IPS-20b (cell line): ENCODE measurements at regions not wholly inside any gene's neighbourhood (a gene's known extent, or its start where the extent isn't known, plus 50 kb on each side); places are given as distances from the start of the nearest gene placed in this dataset.

Experiments used
- H3K27ac ChIP-seq: one replicate; pipeline ENCODE4 v1.5.1; 2013; ENCODE audit warnings: low read length
- H3K27me3 ChIP-seq: 2 replicates; pipeline ENCODE4 v1.6.1; 2013; ENCODE audit warnings: mild to moderate bottlenecking, low read length, inconsistent platforms; ENCODE audit not compliant: insufficient read depth
- H3K36me3 ChIP-seq: 2 replicates; pipeline ENCODE4 v1.6.1; 2013; ENCODE audit warnings: low read depth, mild to moderate bottlenecking, inconsistent platforms, low read length, moderate library complexity; ENCODE audit not compliant: insufficient read depth
- H3K4me1 ChIP-seq: 2 replicates; pipeline ENCODE4 v1.6.1; 2013; ENCODE audit warnings: mild to moderate bottlenecking, control low read depth, inconsistent platforms, low read length, moderate library complexity; ENCODE audit not compliant: insufficient read depth
- H3K4me3 ChIP-seq: 2 replicates; pipeline ENCODE4 v1.5.1; 2013; ENCODE audit warnings: mild to moderate bottlenecking, low read length, inconsistent platforms
- H3K9ac ChIP-seq: 2 replicates; pipeline ENCODE4 v1.6.1; 2013; ENCODE audit warnings: low read depth, mild to moderate bottlenecking, inconsistent platforms, low read length, moderate library complexity
- H3K9me3 ChIP-seq: 2 replicates; pipeline ENCODE4 v1.6.1; 2013; ENCODE audit warnings: mild to moderate bottlenecking, low read depth, low read length, inconsistent platforms; ENCODE audit not compliant: insufficient read depth

DNA sequence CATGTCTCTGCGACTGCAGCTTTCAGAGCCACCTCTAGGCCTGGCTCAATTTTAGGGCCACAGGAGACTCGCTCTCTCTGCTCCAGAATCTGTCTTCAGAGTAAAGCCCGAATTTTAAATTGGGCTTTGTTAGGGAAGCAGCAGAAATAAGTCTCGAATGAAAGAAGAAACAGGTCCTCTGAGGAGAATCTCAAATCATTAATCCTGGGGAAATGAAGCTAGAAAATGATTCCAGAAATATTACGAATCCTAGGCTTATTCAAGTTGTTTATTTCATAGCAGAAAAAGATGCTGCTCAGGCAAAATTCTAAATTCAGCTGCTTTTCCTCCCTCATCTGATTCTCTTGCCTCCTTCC, 114.2 kb upstream of the THBS1 start:
- Histone ChIP-seq H3K27me3 (no peaks in the 10 kb centered on the region), H3K36me3 (no peaks in the 10 kb centered on the region), H3K9me3 (no peaks in the 10 kb centered on the region; the same call in 1 of the 2 replicates), H3K4me3 (no peak overlapping the region), H3K9ac (no peak overlapping the region), H3K4me1 (no peaks in the 10 kb centered on the region), H3K27ac (no peak overlapping the region)

DNA sequence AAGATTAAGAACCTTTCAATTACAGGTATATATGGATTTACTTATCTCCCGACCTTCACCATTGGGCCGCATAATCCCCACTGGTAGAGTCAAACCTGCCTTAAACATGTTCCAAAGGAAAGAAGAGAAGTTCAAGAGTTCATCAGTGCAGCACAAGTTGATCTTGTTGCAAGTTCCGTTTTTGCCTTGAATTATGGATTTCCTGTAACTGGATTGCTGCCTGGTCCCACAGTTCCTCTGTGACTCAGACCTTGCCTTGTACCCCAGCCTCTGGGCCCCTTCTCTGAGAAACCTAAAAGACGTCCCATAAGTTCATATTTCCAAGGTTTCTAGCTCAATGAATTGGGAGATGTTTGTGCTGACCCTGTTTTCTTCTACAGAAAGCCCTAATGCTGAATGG, 112.5 kb upstream of the THBS1 start:
- no peak overlapping the region for H3K27ac ChIP-seq
- H3K36me3 ChIP-seq, result no peaks in the 10 kb centered on the region
- no peaks in the 10 kb centered on the region; the same call in 1 of the 2 replicates for H3K9me3 ChIP-seq
- H3K9ac ChIP-seq, result no peak overlapping the region
- no peaks in the 10 kb centered on the region for H3K4me1 ChIP-seq
- H3K4me3 ChIP-seq, result no peak overlapping the region
- H3K27me3 ChIP-seq, result no peaks in the 10 kb centered on the region

GRCh38 chr15:39468828-39469227, 112.1 kb upstream of the THBS1 start:
- Histone ChIP-seq H3K4me3 (no peak overlapping the region), H3K36me3 (no peaks in the 10 kb centered on the region), H3K27ac (no peak overlapping the region), H3K27me3 (no peaks in the 10 kb centered on the region), H3K4me1 (no peaks in the 10 kb centered on the region), H3K9me3 (no peaks in the 10 kb centered on the region; the same call in 1 of the 2 replicates), H3K9ac (no peak overlapping the region)

- no peak overlapping the region for H3K9ac ChIP-seq
- H3K9me3 ChIP-seq, result no peaks in the 10 kb centered on the region
- no peaks in the 10 kb centered on the region for H3K36me3 ChIP-seq
- no peak overlapping the region for H3K4me3 ChIP-seq
- H3K27ac ChIP-seq, result no peak overlapping the region
- no peaks in the 10 kb centered on the region for H3K27me3 ChIP-seq
- H3K4me1 ChIP-seq, result no peaks in the 10 kb centered on the region
These were observed 108.9 kb upstream of the THBS1 start for GRCh38 chr15:39471785-39472574.

GRCh38 chr15:39472621-39473297, 108.1 kb upstream of the THBS1 start:
- H3K27ac ChIP-seq, result no peak overlapping the region
- H3K4me3 ChIP-seq, result no peak overlapping the region

DNA sequence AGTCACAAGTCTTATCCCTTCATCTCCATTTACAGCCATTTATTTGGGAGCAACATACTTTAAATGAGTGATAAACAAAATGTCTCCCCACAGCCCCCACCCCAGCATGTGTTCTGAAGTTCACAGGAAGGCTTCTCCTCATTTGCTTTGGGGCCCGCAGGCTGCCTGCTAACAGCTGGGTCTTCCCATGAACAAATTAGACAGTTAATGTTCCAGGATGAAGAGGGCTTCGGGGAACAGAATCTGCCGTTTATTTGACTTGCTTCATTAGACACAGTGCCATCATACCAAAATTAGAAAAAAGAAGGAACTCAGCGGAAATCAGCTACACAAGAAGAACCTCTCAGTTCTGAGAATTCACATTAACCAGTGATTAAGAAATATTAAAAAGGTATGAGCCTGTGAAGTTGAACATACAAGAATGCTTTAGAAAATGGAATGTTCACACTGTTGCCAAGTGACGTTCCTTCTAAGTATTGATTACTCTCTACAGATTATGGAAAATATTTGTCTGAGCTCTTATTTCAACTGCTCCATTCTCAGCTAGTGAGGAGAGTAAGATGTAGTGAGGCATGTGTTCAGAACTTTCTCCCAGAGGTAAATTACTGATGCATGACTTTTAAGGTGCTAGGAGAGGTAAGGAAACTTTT, 107.5 kb upstream of the THBS1 start:
- Histone ChIP-seq H3K9me3 (no peaks in the 10 kb centered on the region), H3K27me3 (no peaks in the 10 kb centered on the region), H3K27ac (no peak overlapping the region), H3K36me3 (no peaks in the 10 kb centered on the region), H3K4me3 (no peak overlapping the region), H3K9ac (no peak overlapping the region), H3K4me1 (no peaks in the 10 kb centered on the region)

More at GRCh38 chr15:39472621-39473297, 108.1 kb upstream of the THBS1 start:
- no peaks in the 10 kb centered on the region for H3K9me3 ChIP-seq
- H3K36me3 ChIP-seq, result no peaks in the 10 kb centered on the region
- no peaks in the 10 kb centered on the region for H3K27me3 ChIP-seq
- H3K4me1 ChIP-seq, result no peaks in the 10 kb centered on the region
- no peak overlapping the region for H3K9ac ChIP-seq

DNA sequence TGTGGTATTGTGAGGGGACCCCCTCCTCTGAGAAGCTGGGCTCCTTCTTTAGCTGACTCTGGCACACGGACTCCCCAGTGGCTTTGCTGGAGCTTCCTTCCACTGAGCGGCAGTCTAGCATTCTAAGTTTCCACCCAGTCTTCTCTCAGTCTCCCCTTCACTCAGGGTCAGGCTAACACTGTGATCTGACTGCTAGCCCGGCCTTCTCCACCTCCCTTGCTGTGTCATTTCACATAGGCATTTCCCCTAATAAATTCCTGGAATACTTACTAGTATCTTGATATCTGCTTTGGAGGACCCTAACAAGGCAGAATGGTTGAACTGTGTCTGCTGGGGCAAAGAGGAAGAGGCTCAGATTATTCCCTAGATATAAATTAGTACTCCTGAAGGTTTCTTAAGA, 106.2 kb upstream of the THBS1 start:
- Histone ChIP-seq H3K27ac (no peak overlapping the region), H3K9me3 (no peaks in the 10 kb centered on the region), H3K27me3 (no peaks in the 10 kb centered on the region), H3K9ac (no peak overlapping the region), H3K4me1 (no peaks in the 10 kb centered on the region), H3K4me3 (no peak overlapping the region), H3K36me3 (no peaks in the 10 kb centered on the region)

DNA sequence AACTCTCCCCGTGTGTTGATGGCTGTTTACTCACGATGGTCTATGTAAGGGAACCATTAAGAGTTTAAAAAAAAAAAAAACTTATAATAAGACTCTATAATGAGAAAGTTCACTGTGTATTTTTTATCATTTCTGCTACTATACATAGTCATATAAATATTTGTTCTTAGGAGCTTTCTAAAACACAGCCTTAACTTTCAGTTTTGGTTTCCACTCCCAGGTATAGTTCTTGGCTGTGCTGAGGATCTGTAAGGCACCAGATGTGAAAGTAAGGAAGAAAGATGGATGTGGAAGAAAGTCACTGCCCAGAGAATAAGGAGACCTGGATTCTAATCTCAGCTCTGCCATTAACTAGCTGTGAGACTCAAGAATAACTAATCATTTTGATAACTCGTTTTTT, 101.9 kb upstream of the THBS1 start:
- Histone ChIP-seq H3K9me3 (no peaks in the 10 kb centered on the region), H3K4me3 (no peak overlapping the region), H3K36me3 (no peaks in the 10 kb centered on the region), H3K9ac (no peak overlapping the region), H3K27ac (no peak overlapping the region), H3K4me1 (no peaks in the 10 kb centered on the region), H3K27me3 (no peaks in the 10 kb centered on the region)

DNA sequence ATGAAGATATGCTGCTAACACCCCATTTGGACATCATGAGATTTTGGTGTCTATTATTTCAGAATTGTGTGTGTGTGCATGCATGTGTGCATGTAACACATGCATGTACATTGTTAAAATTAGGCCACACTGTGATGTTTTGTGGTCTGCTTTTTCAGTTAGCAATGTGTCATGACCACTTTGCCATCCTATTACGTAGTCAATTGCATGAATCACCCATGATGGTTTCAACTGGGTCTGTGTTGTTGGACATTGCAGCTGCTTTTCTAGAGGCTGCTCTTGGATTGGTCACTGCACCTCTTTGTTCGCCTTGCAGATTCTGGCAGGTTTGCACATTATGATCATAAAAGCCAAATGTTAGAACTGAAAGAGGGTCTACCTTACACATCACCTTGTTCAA, 101.0 kb upstream of the THBS1 start:
- H3K9me3 ChIP-seq, result no peaks in the 10 kb centered on the region
- H3K27me3 ChIP-seq, result no peaks in the 10 kb centered on the region
- no peak overlapping the region for H3K27ac ChIP-seq
- H3K4me1 ChIP-seq, result no peaks in the 10 kb centered on the region
- H3K9ac ChIP-seq, result no peak overlapping the region
- H3K36me3 ChIP-seq, result no peaks in the 10 kb centered on the region
- H3K4me3 ChIP-seq, result no peak overlapping the region

GRCh38 chr15:39482459-39482858, 98.4 kb upstream of the THBS1 start:
- H3K9ac ChIP-seq, result no peak overlapping the region
- H3K36me3 ChIP-seq, result no peaks in the 10 kb centered on the region
- no peak overlapping the region for H3K27ac ChIP-seq
- no peaks in the 10 kb centered on the region for H3K27me3 ChIP-seq
- H3K4me1 ChIP-seq, result no peaks in the 10 kb centered on the region
- no peak overlapping the region for H3K4me3 ChIP-seq
- no peaks in the 10 kb centered on the region for H3K9me3 ChIP-seq

DNA sequence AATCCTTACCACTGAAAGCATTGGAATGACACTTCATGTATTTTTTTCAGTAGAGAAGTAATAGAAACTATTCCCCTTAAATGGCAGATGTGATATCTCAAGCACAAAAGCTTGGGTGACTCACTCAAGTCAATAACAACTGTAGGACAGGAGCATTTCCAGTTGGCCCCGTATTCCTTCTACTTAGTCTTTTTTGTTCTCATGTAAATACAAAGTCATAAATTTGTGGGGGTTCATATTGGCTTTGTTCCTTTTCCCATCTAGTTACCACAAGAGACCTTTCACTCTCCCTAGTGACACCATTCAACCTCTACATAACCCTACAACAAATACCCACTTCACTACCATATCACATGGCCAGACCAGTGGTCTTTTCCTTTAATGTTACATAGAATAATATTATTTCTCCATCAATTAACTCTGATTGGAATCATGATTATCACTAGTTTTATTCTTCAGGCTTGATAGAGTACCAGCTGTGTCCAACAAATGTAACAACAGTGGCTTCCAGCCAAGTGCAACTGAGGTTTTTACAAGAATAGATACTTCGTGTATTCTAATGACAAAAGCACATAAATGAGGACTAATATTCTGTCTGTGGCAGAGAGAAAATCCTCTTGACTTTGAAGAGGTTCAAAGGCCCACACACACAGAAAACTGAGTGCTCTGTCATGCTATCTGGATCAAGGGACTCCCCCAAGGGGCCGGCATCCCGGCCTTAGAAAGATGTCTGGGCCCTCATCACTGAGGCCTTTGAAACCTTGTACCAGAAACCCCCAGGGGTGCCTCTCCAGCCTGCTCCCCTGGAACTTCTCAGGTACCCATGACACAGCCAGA, 94.0 kb upstream of the THBS1 start:
- Histone ChIP-seq H3K9me3 (no peaks in the 10 kb centered on the region), H3K27ac (no peak overlapping the region), H3K36me3 (no peaks in the 10 kb centered on the region), H3K27me3 (no peaks in the 10 kb centered on the region), H3K9ac (no peak overlapping the region), H3K4me1 (no peaks in the 10 kb centered on the region), H3K4me3 (no peak overlapping the region)
